ENCODE measurements at regions not wholly inside any gene's neighbourhood (a gene's known extent, or its start where the extent isn't known, plus 50 kb on each side); places are given as distances from the start of the nearest gene placed in this dataset.

- TF ChIP-seq CTCF (conservative IDR thresholded peaks at IDR 0.05 in 1 of 2, IDR thresholded peaks at IDR 0.05 in 1 of 2; ENCODE audit: extremely low read depth in 1 of 2, insufficient read depth in 1 of 2, low read depth in 1 of 2, low read length in 2 of 2) (no peak), EZH2 (IDR thresholded peaks at IDR 0.05; ENCODE audit: borderline replicate concordance, low read length) (no peak)
Observed at GRCh38 chr3:177468816-177469215, 271.5 kb upstream of the TBL1XR1 start.

Measured in mammary epithelial cell (primary cell).